ES-I3 (cell line): ENCODE measurements at regions not wholly inside any gene's neighbourhood (a gene's known extent, or its start where the extent isn't known, plus 50 kb on each side); places are given as distances from the start of the nearest gene placed in this dataset.
A peak's percentile ranks its signal among the peaks of the same experiment; 100 is the strongest.
"Not testable (repeated sequence)": the region's sequence is repeated elsewhere in the genome, so short reads cannot be mapped to it uniquely, and the experiment has no call there.

Experiments used
- H3K36me3 ChIP-seq: 2 replicates; pipeline ENCODE4 v1.6.1; 2013; ENCODE audit warnings: mild to moderate bottlenecking, low read length, control low read depth, moderate library complexity; ENCODE audit not compliant: insufficient read depth
- H3K4me1 ChIP-seq: 2 replicates; pipeline ENCODE4 v1.6.1; 2013; ENCODE audit warnings: mild to moderate bottlenecking, control low read depth, low read length; ENCODE audit not compliant: insufficient read depth
- H3K9ac ChIP-seq: 2 replicates; pipeline ENCODE4 v1.6.1; 2013; ENCODE audit warnings: low read depth, mild to moderate bottlenecking, low read length, moderate library complexity
- H3K9me3 ChIP-seq: 2 replicates; pipeline ENCODE4 v1.6.1; 2013; ENCODE audit warnings: mild to moderate bottlenecking, low read length, moderate library complexity; ENCODE audit not compliant: control insufficient read depth, insufficient read depth

DNA sequence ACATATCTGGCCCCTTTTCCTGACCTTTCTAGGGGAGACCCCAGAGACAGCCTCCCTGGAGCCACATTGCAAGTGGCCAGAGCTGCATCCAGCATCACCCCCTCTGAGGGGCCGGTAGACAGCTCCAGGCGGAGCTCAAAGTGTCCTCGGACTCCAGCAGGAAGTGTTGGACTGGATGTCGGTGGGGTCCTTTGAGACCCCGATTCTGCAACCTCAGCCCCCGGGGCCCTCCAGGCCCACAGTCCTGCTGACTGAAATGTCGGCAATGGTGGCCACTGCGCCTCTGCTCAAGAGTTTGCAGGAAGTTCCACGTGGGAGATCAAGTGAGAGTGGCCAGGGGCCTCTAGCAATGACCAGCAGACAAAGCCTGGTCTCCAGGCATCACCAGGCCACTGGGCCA, 115.9 kb upstream of the FOXD4L5 start:
- Histone ChIP-seq H3K36me3 (no peaks in the 10 kb centered on the region), H3K9me3 (no peaks in the 10 kb centered on the region), H3K9ac (no peak overlapping the region), H3K4me1 (no peaks in the 10 kb centered on the region)

DNA sequence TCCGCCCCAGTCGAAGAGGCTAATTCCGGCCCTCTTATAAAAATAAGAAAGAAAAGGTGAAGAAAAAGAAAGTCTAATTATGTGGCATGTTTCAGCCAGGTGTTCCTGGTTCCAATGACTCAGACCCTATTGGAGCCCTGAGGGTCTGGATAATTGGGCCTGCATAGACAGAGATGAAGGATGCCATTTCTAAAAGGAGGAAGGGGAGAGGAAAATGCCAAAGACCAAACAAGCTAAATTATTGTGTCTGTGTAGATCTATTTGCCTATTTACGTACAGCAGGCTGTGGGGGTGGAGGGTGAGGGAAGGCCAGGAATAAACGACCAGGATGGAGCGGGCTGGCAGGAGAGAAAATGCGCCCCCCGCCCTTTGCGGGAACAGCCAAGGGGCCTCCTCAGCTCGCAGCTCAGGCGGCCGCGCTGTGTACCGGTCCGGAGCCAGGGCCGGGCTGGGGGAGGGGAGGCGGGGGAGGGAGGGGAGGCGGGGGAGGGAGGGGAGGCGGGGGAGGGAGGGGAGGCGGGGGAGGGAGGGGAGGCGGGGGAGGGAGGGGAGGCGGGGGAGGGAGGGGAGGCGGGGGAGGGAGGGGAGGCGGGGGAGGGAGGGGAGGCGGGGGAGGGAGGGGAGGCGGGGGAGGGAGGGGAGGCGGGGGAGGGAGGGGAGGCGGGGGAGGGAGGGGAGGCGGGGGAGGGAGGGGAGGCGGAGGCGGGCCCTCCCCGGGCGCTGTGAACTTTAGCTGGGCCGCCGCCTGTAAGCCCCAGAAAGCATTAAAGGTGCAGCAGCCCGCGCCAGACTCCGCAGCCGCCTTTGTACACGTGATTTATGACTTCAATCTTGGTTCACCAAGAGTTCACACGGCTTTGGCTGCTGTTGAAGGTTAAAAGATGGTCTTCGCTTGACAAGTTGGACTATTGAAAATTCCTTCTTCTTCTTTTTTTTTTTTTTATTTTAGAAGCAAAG, 113.0 kb upstream of the FOXD4L5 start:
- H3K4me1 ChIP-seq = not testable (repeated sequence)

GRCh38 chr9:65397226-65397625, 112.2 kb upstream of the FOXD4L5 start:
- not testable (repeated sequence) for H3K4me1 ChIP-seq, H3K9ac ChIP-seq, H3K36me3 ChIP-seq, H3K9me3 ChIP-seq

More for the DNA sequence above, 113.0 kb upstream of the FOXD4L5 start:
- H3K36me3 ChIP-seq, H3K9ac ChIP-seq, H3K9me3 ChIP-seq: not testable (repeated sequence)

- not testable (repeated sequence) for H3K9ac ChIP-seq, H3K9me3 ChIP-seq, H3K4me1 ChIP-seq, H3K36me3 ChIP-seq
Observed at GRCh38 chr9:65396601-65397000, 111.6 kb upstream of the FOXD4L5 start.

DNA sequence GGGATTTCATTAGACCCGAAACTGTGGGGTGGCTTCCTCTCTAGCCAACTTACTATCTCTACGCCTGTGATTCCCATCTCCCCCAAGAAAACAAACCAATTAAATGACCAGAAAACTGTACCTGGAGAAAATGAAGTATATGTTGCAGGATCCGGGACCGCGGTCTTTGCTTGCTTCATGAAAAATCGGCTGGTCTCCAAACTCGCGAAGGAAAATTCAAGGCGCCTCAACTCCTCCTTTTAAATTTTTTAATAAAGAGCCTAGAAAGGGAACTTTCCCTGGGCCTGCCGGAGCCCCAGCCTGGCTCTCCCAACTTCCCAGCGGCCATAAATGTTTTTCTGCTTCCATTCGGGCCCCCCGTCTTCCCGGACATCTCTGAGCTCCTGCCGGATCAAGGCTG, 110.8 kb upstream of the FOXD4L5 start:
- H3K36me3 ChIP-seq, H3K4me1 ChIP-seq, H3K9me3 ChIP-seq: not testable (repeated sequence)

DNA sequence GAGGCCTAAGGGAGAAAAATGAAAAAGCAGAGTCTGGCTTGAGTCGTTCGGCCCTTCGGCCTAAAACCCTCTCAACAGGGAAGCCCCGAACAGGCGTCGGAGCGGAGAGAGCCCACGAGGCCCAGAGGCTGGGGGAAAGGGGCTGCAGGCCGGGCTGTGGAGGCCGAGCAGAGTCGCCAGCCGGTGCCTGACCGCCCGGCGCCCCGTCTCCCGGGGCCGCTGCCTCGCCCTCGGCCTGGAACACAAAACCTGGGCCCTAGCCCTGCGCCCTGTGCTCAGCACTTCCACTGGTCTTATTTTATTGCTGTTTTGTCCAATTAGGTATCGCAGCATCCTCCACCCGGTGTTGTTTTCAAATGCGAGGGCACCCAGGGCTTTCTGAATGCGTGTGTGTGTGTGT, 110.1 kb upstream of the FOXD4L5 start:
- H3K36me3 ChIP-seq, H3K4me1 ChIP-seq, H3K9me3 ChIP-seq, H3K9ac ChIP-seq: not testable (repeated sequence)

More for the DNA sequence above, 110.8 kb upstream of the FOXD4L5 start:
- not testable (repeated sequence) for H3K9ac ChIP-seq

- H3K9ac ChIP-seq, H3K4me1 ChIP-seq, H3K9me3 ChIP-seq, H3K36me3 ChIP-seq: not testable (repeated sequence)
Observed at GRCh38 chr9:65393111-65393810, 108.3 kb upstream of the FOXD4L5 start.

DNA sequence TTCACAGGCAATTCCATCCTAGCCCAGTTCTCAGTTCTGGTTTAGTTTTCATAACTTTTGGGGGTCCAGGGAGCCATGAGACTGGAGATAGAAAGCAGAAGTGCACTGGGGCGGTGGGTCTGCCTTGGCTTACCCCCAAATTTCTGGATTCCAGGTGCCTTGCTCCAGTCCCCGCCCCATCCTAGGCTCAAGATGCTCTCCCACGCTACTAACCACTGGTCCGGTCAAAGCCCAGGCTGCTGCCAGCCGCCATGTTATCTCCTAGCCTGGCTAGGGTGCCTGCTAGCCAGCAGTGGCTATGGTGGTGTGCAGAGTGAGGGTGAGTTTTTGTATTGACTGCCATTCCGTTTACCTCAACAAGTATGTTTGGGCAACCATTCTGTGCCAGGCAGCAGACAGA, 107.6 kb upstream of the FOXD4L5 start:
- H3K9ac ChIP-seq, H3K36me3 ChIP-seq, H3K4me1 ChIP-seq, H3K9me3 ChIP-seq: not testable (repeated sequence)

- H3K9me3 ChIP-seq, H3K4me1 ChIP-seq: not testable (repeated sequence)
Observed at GRCh38 chr9:65389710-65390109, 104.7 kb upstream of the FOXD4L5 start.

GRCh38 chr9:65389216-65389615, 104.2 kb upstream of the FOXD4L5 start:
- H3K9ac ChIP-seq = not testable (repeated sequence)

More at GRCh38 chr9:65389710-65390109, 104.7 kb upstream of the FOXD4L5 start:
- H3K36me3 ChIP-seq, H3K9ac ChIP-seq: not testable (repeated sequence)

GRCh38 chr9:65386699-65387098, 101.7 kb upstream of the FOXD4L5 start:
- not testable (repeated sequence) for H3K9me3 ChIP-seq, H3K4me1 ChIP-seq
- H3K9ac ChIP-seq = peak overlapping the region; percentile 30; the same call in 1 of the 2 replicates

More at GRCh38 chr9:65389216-65389615, 104.2 kb upstream of the FOXD4L5 start:
- not testable (repeated sequence) for H3K36me3 ChIP-seq, H3K9me3 ChIP-seq, H3K4me1 ChIP-seq

DNA sequence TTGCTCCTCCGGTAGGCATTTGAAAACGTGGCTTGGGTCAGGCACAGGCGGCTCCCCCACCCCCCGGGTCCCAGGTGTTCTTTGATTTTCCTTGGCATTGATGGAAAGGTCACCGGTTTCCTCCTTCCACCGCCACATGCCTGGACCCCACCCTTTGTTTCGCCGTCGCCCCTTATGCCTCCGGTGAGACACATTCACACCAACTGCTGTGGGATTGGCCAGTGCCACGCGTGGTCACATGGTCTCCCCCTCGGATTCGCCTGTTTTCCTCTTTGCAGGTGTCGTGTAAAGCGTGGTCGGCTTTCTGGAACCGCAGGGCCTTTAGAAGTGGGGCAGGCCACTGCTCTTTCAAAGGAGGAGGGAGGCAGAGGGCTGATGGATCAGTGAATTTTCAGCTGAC, 101.2 kb upstream of the FOXD4L5 start:
- not testable (repeated sequence) for H3K9ac ChIP-seq, H3K9me3 ChIP-seq, H3K36me3 ChIP-seq, H3K4me1 ChIP-seq

More at GRCh38 chr9:65386699-65387098, 101.7 kb upstream of the FOXD4L5 start:
- H3K36me3 ChIP-seq = not testable (repeated sequence)

DNA sequence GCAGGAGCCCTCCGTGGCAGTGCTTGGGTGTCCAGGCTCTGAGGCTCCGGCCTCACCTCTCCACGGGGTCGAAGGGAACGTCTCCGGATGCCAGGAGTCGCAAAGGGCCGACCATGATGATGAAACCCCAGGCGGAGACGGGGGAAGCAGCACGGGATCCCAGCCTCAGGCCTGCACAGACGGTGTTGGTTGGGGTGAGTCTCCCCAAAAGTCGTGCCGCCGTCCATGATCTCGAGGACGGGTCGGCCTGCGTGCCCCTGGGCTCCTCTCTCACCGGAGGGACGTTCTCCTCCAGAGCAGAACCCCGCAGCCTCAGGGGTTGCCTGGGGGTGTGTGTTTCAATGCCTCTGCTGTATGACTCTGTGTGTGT, 100.6 kb upstream of the FOXD4L5 start:
- H3K36me3 ChIP-seq = not testable (repeated sequence)

GRCh38 chr9:65384759-65385654, 100.0 kb upstream of the FOXD4L5 start:
- H3K36me3 ChIP-seq, H3K4me1 ChIP-seq, H3K9ac ChIP-seq, H3K9me3 ChIP-seq: not testable (repeated sequence)

More for the DNA sequence above, 100.6 kb upstream of the FOXD4L5 start:
- not testable (repeated sequence) for H3K9ac ChIP-seq, H3K4me1 ChIP-seq, H3K9me3 ChIP-seq
